GM21360 (cell line): ENCODE measurements at regions not wholly inside any gene's neighbourhood (a gene's known extent, or its start where the extent isn't known, plus 50 kb on each side); places are given as distances from the start of the nearest gene placed in this dataset.

Source experiments
- ATAC-seq: cut with Tn5 transposase; IDR thresholded peaks from one replicate; pipeline ENCODE4 v1.9.1; 2021; ENCODE audit warnings: mild to moderate bottlenecking, moderate library complexity; ENCODE audit not compliant: unreplicated experiment

- no peak for ATAC-seq
Measured at GRCh38 chr5:81856948-81857928, 106.3 kb upstream of the SSBP2 start.

GRCh38 chr5:81855591-81855990 is 104.7 kb upstream of the SSBP2 start:
- ATAC-seq = no peak

GRCh38 chr5:81854915-81855314 is 104.0 kb upstream of the SSBP2 start:
- no peak for ATAC-seq

GRCh38 chr5:81854485-81854884 is 103.6 kb upstream of the SSBP2 start:
- no peak for ATAC-seq

- ATAC-seq = no peak
Measured at GRCh38 chr5:81853030-81853357, 102.1 kb upstream of the SSBP2 start.

GRCh38 chr5:81852291-81853029 is 101.6 kb upstream of the SSBP2 start:
- no peak for ATAC-seq

- peak; percentile 85 for ATAC-seq
Measured at GRCh38 chr5:81851481-81852178, 100.7 kb upstream of the SSBP2 start.

GRCh38 chr5:81850501-81851357 is 99.8 kb upstream of the SSBP2 start:
- no peak for ATAC-seq

- ATAC-seq = no peak
Measured at GRCh38 chr5:81849770-81850367, 99.0 kb upstream of the SSBP2 start.

GRCh38 chr5:81848362-81848880 is 97.5 kb upstream of the SSBP2 start:
- no peak for ATAC-seq

- no peak for ATAC-seq
Measured at GRCh38 chr5:81846301-81846700, 95.4 kb upstream of the SSBP2 start.

- ATAC-seq = no peak
Measured at GRCh38 chr5:81843845-81844244, 92.9 kb upstream of the SSBP2 start.

GRCh38 chr5:81842795-81843398 is 92.0 kb upstream of the SSBP2 start:
- no peak for ATAC-seq

GRCh38 chr5:81839034-81839433 is 88.1 kb upstream of the SSBP2 start:
- no peak for ATAC-seq

GRCh38 chr5:81838307-81838906 is 87.5 kb upstream of the SSBP2 start:
- no peak for ATAC-seq

- no peak for ATAC-seq
Measured at GRCh38 chr5:81837667-81838306, 86.9 kb upstream of the SSBP2 start.

GRCh38 chr5:81835814-81836367 is 85.0 kb upstream of the SSBP2 start:
- ATAC-seq = no peak

GRCh38 chr5:81834021-81834660 is 83.2 kb upstream of the SSBP2 start:
- no peak for ATAC-seq
